ENCODE measurements at regions not wholly inside any gene's neighbourhood (a gene's known extent, or its start where the extent isn't known, plus 50 kb on each side); places are given as distances from the start of the nearest gene placed in this dataset.

DNA sequence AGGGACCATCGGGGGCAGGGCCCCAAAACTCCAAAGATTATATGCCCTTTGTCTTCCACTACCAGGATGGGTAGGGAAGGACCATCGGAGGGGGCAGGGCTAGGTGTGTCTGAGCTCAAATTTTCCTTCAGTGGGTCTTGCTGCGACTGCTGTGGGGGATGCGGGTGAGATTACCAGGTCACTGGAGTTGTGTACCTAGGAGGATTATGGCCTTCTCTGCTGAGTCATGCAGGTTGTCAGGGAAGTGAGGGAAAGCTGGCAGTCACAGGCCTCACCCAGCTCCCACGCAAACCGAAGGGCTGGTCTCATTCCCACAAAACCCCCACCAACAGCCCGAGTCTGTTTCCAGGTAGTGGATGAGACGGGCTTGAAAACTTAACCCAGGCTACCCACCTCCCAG, 489.4 kb downstream of the ZNF608 start:
- no peak overlapping the region for H3K4me3 ChIP-seq
- WGBS, 2 donors = 86 to 97% methylated on average over 8 of the region's 8 CpGs

GRCh38 chr5:124253203-124253810, 493.1 kb downstream of the ZNF608 start:
- Histone ChIP-seq H3K4me3 (no peak overlapping the region), H3K27me3 (no peaks in the 10 kb centered on the region), H3K9me3 (no peaks in the 10 kb centered on the region), H3K36me3 (no peaks in the 10 kb centered on the region), H3K27ac (no peak overlapping the region), H3K4me1 (no peaks in the 10 kb centered on the region)
- 73 to 76% methylated on average over 11 of the region's 11 CpGs for WGBS, 2 donors
- TF ChIP-seq EP300 (IDR thresholded peaks at IDR 0.05) (no peak), POLR2AphosphoS5 (IDR thresholded peaks at IDR 0.05) (no peak), POLR2A (IDR thresholded peaks at IDR 0.05) (no peak), CTCF (IDR thresholded peaks at IDR 0.05) (no peak)
- DNase-seq (no peak), ATAC-seq (ENCODE audit: low FRiP score in 2 of 2) (no peak)

More for the DNA sequence above, 489.4 kb downstream of the ZNF608 start:
- ATAC-seq (ENCODE audit: low FRiP score in 2 of 2) (no peak), DNase-seq (no peak)
- TF ChIP-seq POLR2AphosphoS5 (IDR thresholded peaks at IDR 0.05) (no peak), CTCF (IDR thresholded peaks at IDR 0.05) (no peak), POLR2A (IDR thresholded peaks at IDR 0.05) (no peak)
- no peak overlapping the region for H3K27ac ChIP-seq
- peaks cover 0 to 2% (median under 1%) of the 10 kb centered on the region in 4 donors for H3K4me1 ChIP-seq
- H3K36me3 ChIP-seq = no peaks in the 10 kb centered on the region
- H3K27me3 ChIP-seq = no peaks in the 10 kb centered on the region
- H3K9me3 ChIP-seq = no peaks in the 10 kb centered on the region

DNA sequence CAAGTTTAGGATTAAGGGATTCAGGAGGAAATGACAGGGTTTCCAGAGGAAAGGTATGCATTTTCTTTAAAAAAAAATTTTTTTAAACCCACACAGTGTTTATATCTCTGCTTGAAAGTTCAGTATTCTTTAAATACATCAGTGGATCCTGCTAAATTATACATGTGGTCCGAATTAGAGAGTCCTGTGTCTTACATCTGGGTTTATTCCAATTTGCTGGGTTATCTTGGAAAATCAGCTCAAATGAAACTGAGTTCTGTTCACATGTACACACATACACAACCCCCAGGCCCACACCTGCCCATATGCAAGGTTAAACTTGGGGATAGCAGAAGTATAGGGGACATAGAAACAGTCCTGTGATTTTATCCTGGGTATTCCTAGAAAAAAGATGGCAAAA, 493.7 kb downstream of the ZNF608 start:
- Histone ChIP-seq H3K4me1 (no peaks in the 10 kb centered on the region), H3K4me3 (no peak overlapping the region), H3K9me3 (no peaks in the 10 kb centered on the region), H3K36me3 (no peaks in the 10 kb centered on the region), H3K27ac (no peak overlapping the region), H3K27me3 (no peaks in the 10 kb centered on the region)
- no peak for ATAC-seq (ENCODE audit: low FRiP score in 2 of 2)
- DNase-seq = no peak
- TF ChIP-seq EP300 (IDR thresholded peaks at IDR 0.05) = no peak
- no peak for TF ChIP-seq POLR2A (IDR thresholded peaks at IDR 0.05)
- TF ChIP-seq CTCF (IDR thresholded peaks at IDR 0.05) = no peak
- no peak for TF ChIP-seq POLR2AphosphoS5 (IDR thresholded peaks at IDR 0.05)
- WGBS, 2 donors = 85 to 89% methylated on average over 1 of the region's 1 CpG

DNA sequence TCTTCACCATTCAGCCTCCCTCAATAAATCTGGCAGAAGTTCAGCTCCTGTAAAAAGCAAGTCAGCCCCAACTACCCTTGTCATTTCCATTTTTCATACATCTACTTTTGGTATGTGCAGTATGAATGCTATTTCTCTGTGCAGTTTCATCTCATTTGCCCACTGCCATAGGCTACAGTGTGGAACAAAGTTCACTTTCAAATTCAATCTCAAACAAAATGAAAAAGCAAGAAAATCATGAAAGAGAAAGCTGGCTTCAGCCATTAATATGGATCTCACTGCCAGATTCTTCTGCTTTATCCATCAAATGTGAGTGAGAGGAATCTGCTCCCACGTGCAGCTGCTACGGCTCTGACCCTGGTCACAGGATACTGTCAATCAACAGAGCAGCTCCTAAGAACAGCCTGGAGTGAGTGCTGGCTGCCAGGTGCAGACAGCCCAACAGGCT, 494.2 kb downstream of the ZNF608 start:
- Histone ChIP-seq H3K4me3 (no peak overlapping the region), H3K27me3 (no peaks in the 10 kb centered on the region), H3K36me3 (no peaks in the 10 kb centered on the region), H3K4me1 (no peaks in the 10 kb centered on the region), H3K27ac (no peak overlapping the region), H3K9me3 (peaks cover 0 to 5% (median 0%) of the 10 kb centered on the region in 4 donors)
- TF ChIP-seq EP300 (IDR thresholded peaks at IDR 0.05) (no peak), POLR2A (IDR thresholded peaks at IDR 0.05) (no peak), CTCF (IDR thresholded peaks at IDR 0.05) (no peak), POLR2AphosphoS5 (IDR thresholded peaks at IDR 0.05) (no peak)
- no peak for DNase-seq
- WGBS, 2 donors = 47 to 51% methylated on average over 2 of the region's 2 CpGs
- no peak for ATAC-seq (ENCODE audit: low FRiP score in 2 of 2)

DNA sequence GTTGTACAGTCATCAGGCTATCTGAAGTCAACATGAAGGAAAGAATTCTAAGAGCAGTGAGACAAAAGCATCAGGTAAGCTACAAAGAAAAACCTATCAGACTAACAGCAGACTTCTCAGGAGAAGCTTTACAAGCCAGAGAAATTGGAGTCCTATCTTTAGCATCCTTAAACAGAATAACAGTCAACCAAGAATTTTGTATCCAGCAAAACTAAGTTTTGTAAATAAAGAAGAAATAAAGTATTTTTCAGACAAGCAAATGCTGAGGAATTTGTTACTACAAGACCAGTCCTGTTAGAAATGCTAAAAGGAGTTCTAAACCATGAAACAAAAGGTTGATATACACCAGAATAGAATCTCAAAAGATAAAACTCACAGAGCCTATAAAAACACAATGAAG, 501.2 kb downstream of the ZNF608 start:
- DNase-seq = no peak
- no peak for TF ChIP-seq POLR2A (IDR thresholded peaks at IDR 0.05)
- no peak for TF ChIP-seq POLR2AphosphoS5 (IDR thresholded peaks at IDR 0.05)
- no peak for TF ChIP-seq EP300 (IDR thresholded peaks at IDR 0.05)
- TF ChIP-seq CTCF (IDR thresholded peaks at IDR 0.05) = no peak
- peaks cover 0 to 23% (median 7%) of the 10 kb centered on the region in 4 donors for H3K9me3 ChIP-seq
- no peak overlapping the region for H3K27ac ChIP-seq
- no peak for ATAC-seq (ENCODE audit: low FRiP score in 2 of 2)
- H3K4me1 ChIP-seq = no peaks in the 10 kb centered on the region
- no peaks in the 10 kb centered on the region for H3K27me3 ChIP-seq
- H3K4me3 ChIP-seq = no peak overlapping the region
- H3K36me3 ChIP-seq = no peaks in the 10 kb centered on the region
